IMR-90 (cell line): ENCODE measurements at regions not wholly inside any gene's neighbourhood (a gene's known extent, or its start where the extent isn't known, plus 50 kb on each side); places are given as distances from the start of the nearest gene placed in this dataset.

ENCODE experiments used
- ATAC-seq: fragments of 200-7000 bp; cut with Tn5 transposase; 2 replicates; pipeline ENCODE4 v1.9.1; 2020; ENCODE audit warnings: low read depth, mild to moderate bottlenecking, moderate library complexity
- BruUV-seq: library from RNA; stranded (reverse); fragments of 400-500 nt; replicated peaks from 2 replicates; lab custom pipeline; 2021; lab: Mats Ljungman, UMichigan
- CTCF ChIA-PET: fragments of 300-600 bp; formaldehyde crosslinking; extraction: SDS; loops from one replicate; lab custom pipeline; 2021; ENCODE audit warnings: antibody characterized with exemption; lab: Yijun Ruan, JAX
- POLR2A ChIA-PET: fragments of 300-600 bp; sonication (Branson Sonifier 250); formaldehyde crosslinking; loops from one replicate; lab custom pipeline; 2022; ENCODE audit warnings: antibody characterized with exemption; ENCODE audit not compliant: unreplicated experiment; lab: Charles Lee
- DNase-seq: peaks from one replicate; pipeline ENCODE4 v3.0.0; 2013
- H2AFZ ChIP-seq: replicated peaks from 2 replicates; pipeline ENCODE3; 2013; ENCODE audit warnings: low read length, mild to moderate bottlenecking; ENCODE audit not compliant: poor library complexity
- H2AK5ac ChIP-seq: 2 replicates; pipeline ENCODE4 v1.6.1; 2013; ENCODE audit warnings: low read depth, low read length, inconsistent platforms
- H2AK9ac ChIP-seq: replicated peaks from 2 replicates; pipeline ENCODE3; 2013; ENCODE audit warnings: mild to moderate bottlenecking, low read depth, low read length, moderate library complexity; ENCODE audit not compliant: poor library complexity
- H2BK120ac ChIP-seq: 2 replicates; pipeline ENCODE4 v1.6.1; 2013; ENCODE audit warnings: low read depth, low read length, inconsistent platforms
- H2BK15ac ChIP-seq: 3 replicates; pipeline ENCODE4 v1.6.1; 2013; ENCODE audit warnings: low read depth, low read length, inconsistent platforms
- H2BK20ac ChIP-seq: 2 replicates; pipeline ENCODE4 v1.6.1; 2013; ENCODE audit warnings: low read depth, mild to moderate bottlenecking, inconsistent platforms, low read length, moderate library complexity
- H2BK5ac ChIP-seq: 2 replicates; pipeline ENCODE4 v1.6.1; 2013; ENCODE audit warnings: mild to moderate bottlenecking, low read depth, low read length, inconsistent platforms; ENCODE audit not compliant: poor library complexity, severe bottlenecking
- H3K14ac ChIP-seq: replicated peaks from 2 replicates; pipeline ENCODE4 v1.6.1; 2013; ENCODE audit warnings: low read depth, low read length, inconsistent platforms
- H3K18ac ChIP-seq: 2 replicates; pipeline ENCODE4 v1.6.1; 2013; ENCODE audit warnings: low read depth, low read length, control low read depth
- H3K23ac ChIP-seq: 2 replicates; pipeline ENCODE4 v1.6.1; 2013; ENCODE audit warnings: low read depth, low read length, inconsistent platforms
- H3K27ac ChIP-seq: 2 replicates; pipeline ENCODE4 v1.5.1; 2013; ENCODE audit warnings: mild to moderate bottlenecking, control low read depth, low read length; ENCODE audit not compliant: insufficient read depth
- H3K27me3 ChIP-seq: 2 replicates; pipeline ENCODE4 v1.6.1; 2013; ENCODE audit warnings: low read length; ENCODE audit not compliant: control insufficient read depth, insufficient read depth
- H3K36me3 ChIP-seq: 2 replicates; pipeline ENCODE4 v1.6.1; 2013; ENCODE audit warnings: low read length, mixed read lengths; ENCODE audit not compliant: control insufficient read depth, insufficient read depth
- H3K4ac ChIP-seq: 2 replicates; pipeline ENCODE4 v1.6.1; 2013; ENCODE audit warnings: low read depth, low read length, inconsistent platforms
- H3K4me1 ChIP-seq: 2 replicates; pipeline ENCODE4 v1.6.1; 2013; ENCODE audit warnings: low read length, mixed read lengths; ENCODE audit not compliant: control insufficient read depth, insufficient read depth
- H3K4me2 ChIP-seq: 2 replicates; pipeline ENCODE4 v1.6.1; 2013; ENCODE audit warnings: low read depth, mild to moderate bottlenecking, control low read depth, low read length, moderate library complexity
- H3K4me3 ChIP-seq: 2 replicates; pipeline ENCODE4 v1.5.1; 2013; ENCODE audit warnings: low read depth, mild to moderate bottlenecking, control low read depth, low read length, moderate library complexity; ENCODE audit not compliant: insufficient read depth
- H3K56ac ChIP-seq: 2 replicates; pipeline ENCODE4 v1.6.1; 2013; ENCODE audit warnings: low read length, inconsistent platforms; ENCODE audit not compliant: insufficient read depth; ENCODE audit errors: extremely low read depth
- H3K79me1 ChIP-seq, 2 experiments: 2 replicates each; pipeline ENCODE4 v1.6.1; 2013; ENCODE audit warnings: low read length in 2 of 2, inconsistent platforms in 1 of 2, low read depth in 1 of 2
- H3K9ac ChIP-seq: 2 replicates; pipeline ENCODE4 v1.6.1; 2013; ENCODE audit warnings: low read depth, low read length, control low read depth
- H3K9me1 ChIP-seq: 2 replicates; pipeline ENCODE4 v1.6.1; 2013; ENCODE audit warnings: low read length, inconsistent platforms; ENCODE audit not compliant: insufficient read depth
- H3K9me3 ChIP-seq: 2 replicates; pipeline ENCODE4 v1.6.1; 2013; ENCODE audit warnings: low read length; ENCODE audit not compliant: control insufficient read depth, insufficient read depth
- H4K20me1 ChIP-seq: 2 replicates; pipeline ENCODE4 v1.6.1; 2013; ENCODE audit warnings: low read length, inconsistent platforms; ENCODE audit not compliant: insufficient read depth
- H4K5ac ChIP-seq: 2 replicates; pipeline ENCODE4 v1.6.1; 2013; ENCODE audit warnings: mild to moderate bottlenecking, low read depth, low read length, control low read depth
- H4K8ac ChIP-seq, 2 experiments: 2 replicates each; pipeline ENCODE4 v1.6.1; 2013; ENCODE audit warnings: low read depth in 2 of 2, low read length in 2 of 2, control low read depth in 1 of 2, inconsistent platforms in 1 of 2
- H4K91ac ChIP-seq: 2 replicates; pipeline ENCODE4 v1.6.1; 2013; ENCODE audit warnings: low read depth, low read length, inconsistent platforms; ENCODE audit not compliant: insufficient read depth
- MAFK ChIP-seq: IDR thresholded peaks from 2 replicates; pipeline ENCODE4 v1.6.1; 2012; ENCODE audit warnings: low read depth, low read length, improper control_type of control experiment
- WGBS, 2 experiments: methylation state at CpG; one replicate each; pipeline versions ENCODE4 v1.1.5 to v1.1.7; 2013; ENCODE audit warnings: missing lambda C conversion rate in 2 of 2; ENCODE audit not compliant: insufficient read length in 1 of 2; ENCODE audit errors: extremely low coverage in 2 of 2; 5-methylcytosine and 5-hydroxymethylcytosine counted together
- dilution Hi-C: fragments of 300-500 bp; cut with HindIII; formaldehyde crosslinking; loops from one replicate; pipeline ENCODE4 v1.14.3; 2018; ENCODE audit warnings: low sequenced_read_pairs; ENCODE audit not compliant: unreplicated experiment
- in situ Hi-C: fragments of 300-500 bp; cut with MboI; formaldehyde crosslinking; loops from 3 replicates; pipeline ENCODE4 v1.14.3; 2019; ENCODE audit warnings: low sequenced_read_pairs, inconsistent platforms, mixed read lengths
- intact Hi-C: fragments of 100-400 bp; cut with micrococcal nuclease; formaldehyde crosslinking; loops from 2 replicates; pipeline ENCODE4 v1.10.0; 2022

DNA sequence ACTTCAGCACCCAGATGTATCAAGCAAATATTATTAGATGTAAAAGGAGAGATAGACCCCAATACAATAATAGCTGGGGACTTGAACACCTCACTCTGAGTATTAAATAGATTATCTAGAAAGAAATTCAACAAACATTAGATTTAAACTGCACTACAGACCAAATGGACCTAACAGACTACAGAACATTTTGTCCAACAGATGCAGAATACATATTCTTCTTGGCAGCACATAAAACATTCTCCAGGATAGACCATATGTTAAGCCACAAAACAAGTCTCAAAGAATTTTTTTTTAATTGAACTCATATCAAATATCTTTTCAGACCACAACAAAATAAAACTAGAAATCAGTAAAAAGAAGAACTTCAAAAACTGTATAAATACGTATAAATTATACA lies 130.4 kb downstream of the MTERF1 start:
- ChIA-PET POLR2A (no interaction called here), CTCF (no interaction called here)
- no peak overlapping the region for H3K4me2 ChIP-seq
- H4K91ac ChIP-seq, result no peak overlapping the region
- DNase-seq (no peak), ATAC-seq (no peak)
- no peak overlapping the region for H3K23ac ChIP-seq
- intact Hi-C loops (no loop called here), in situ Hi-C loops (no loop called here), dilution Hi-C loops (no loop called here)
- no peak overlapping the region for H3K9ac ChIP-seq
- BruUV-seq, result no TSS peak
- no peaks in the 10 kb centered on the region for H3K36me3 ChIP-seq
- no peak overlapping the region for H2BK15ac ChIP-seq
- H3K27ac ChIP-seq, result no peak overlapping the region
- no peaks in the 10 kb centered on the region for H3K9me3 ChIP-seq
- H4K20me1 ChIP-seq, result no peaks in the 10 kb centered on the region
- H4K8ac ChIP-seq, result no peak overlapping the region
- H3K27me3 ChIP-seq, result no peaks in the 10 kb centered on the region; the same call in 1 of the 2 replicates
- H2AFZ ChIP-seq, result no peak overlapping the region
- no peak overlapping the region for H2BK120ac ChIP-seq
- H4K5ac ChIP-seq, result no peak overlapping the region
- no peaks in the 10 kb centered on the region for H3K79me1 ChIP-seq
- TF ChIP-seq MAFK, result no peak
- no peak overlapping the region for H3K56ac ChIP-seq
- H3K4me1 ChIP-seq, result no peaks in the 10 kb centered on the region
- H3K4me3 ChIP-seq, result no peak overlapping the region
- WGBS, 2 experiments, result no CpG with 5 or more reads among the region's 1 CpG
- no peak overlapping the region for H3K14ac ChIP-seq
- H2BK5ac ChIP-seq, result no peak overlapping the region
- no peak overlapping the region for H2AK5ac ChIP-seq
- no peak overlapping the region for H2AK9ac ChIP-seq
- no peaks in the 10 kb centered on the region for H3K9me1 ChIP-seq
- no peak overlapping the region for H3K4ac ChIP-seq
- H3K18ac ChIP-seq, result no peak overlapping the region
- no peak overlapping the region for H2BK20ac ChIP-seq
